Keratinocyte (primary cell): ENCODE measurements at regions not wholly inside any gene's neighbourhood (a gene's known extent, or its start where the extent isn't known, plus 50 kb on each side); places are given as distances from the start of the nearest gene placed in this dataset.

Experiments
- DNase-seq: peaks from one replicate; pipeline ENCODE4 v3.0.0-alpha.2; 2011; ENCODE audit warnings: low read depth, missing footprints, low spot score
- FAIRE-seq: peaks from 2 replicates; lab custom pipeline; 2011; peaks lifted over from hg19 to GRCh38; lab: Jason Lieb, UNC
- H2AFZ ChIP-seq: 2 replicates; pipeline ENCODE4 v1.6.0; 2012; ENCODE audit warnings: low read length, control low read depth, inconsistent platforms; ENCODE audit not compliant: control insufficient read depth
- H3K27ac ChIP-seq: 2 replicates; pipeline ENCODE4 v1.5.1; 2011; ENCODE audit warnings: low read length; ENCODE audit not compliant: control insufficient read depth, insufficient read depth
- H3K27me3 ChIP-seq: 3 replicates; pipeline ENCODE4 v1.6.0; 2011; ENCODE audit warnings: low read length; ENCODE audit not compliant: control insufficient read depth, insufficient read depth; ENCODE audit errors: extremely low read depth
- H3K36me3 ChIP-seq, 2 experiments: 2 replicates in 1 of 2; 3 replicates in 1 of 2; pipeline ENCODE4 v1.5.1; 2011; ENCODE audit warnings: low read length in 2 of 2, mild to moderate bottlenecking in 1 of 2; ENCODE audit not compliant: control insufficient read depth in 2 of 2, insufficient read depth in 2 of 2; ENCODE audit errors: extremely low read depth in 1 of 2
- H3K4me1 ChIP-seq: 3 replicates; pipeline ENCODE4 v1.5.1; 2011; ENCODE audit warnings: low read length; ENCODE audit not compliant: control insufficient read depth, insufficient read depth; ENCODE audit errors: extremely low read depth
- H3K4me2 ChIP-seq: 3 replicates; pipeline ENCODE4 v1.6.0; 2011; ENCODE audit warnings: low read depth, low read length; ENCODE audit not compliant: control insufficient read depth, insufficient read depth; ENCODE audit errors: extremely low read depth
- H3K4me3 ChIP-seq, 3 experiments: fragments of 200-600 bp in 1 of 3; sonication (generic) in 1 of 3; 2 replicates in 2 of 3; 3 replicates in 1 of 3; pipeline ENCODE4 v1.5.1; 2011 to 2016; ENCODE audit warnings: low read length in 3 of 3, mild to moderate bottlenecking in 3 of 3, control low read depth in 2 of 3, inconsistent platforms in 1 of 3, low read depth in 1 of 3, mixed read lengths in 1 of 3, mixed run types in 1 of 3, moderate library complexity in 1 of 3; ENCODE audit not compliant: control insufficient read depth in 2 of 3, insufficient read depth in 2 of 3; ENCODE audit errors: extremely low read depth in 1 of 3
- H3K79me2 ChIP-seq: 2 replicates; pipeline ENCODE4 v1.6.0; 2012; ENCODE audit warnings: low read length; ENCODE audit not compliant: control insufficient read depth, insufficient read depth
- H3K9ac ChIP-seq: 3 replicates; pipeline ENCODE4 v1.6.0; 2011; ENCODE audit warnings: low read length; ENCODE audit not compliant: control insufficient read depth, insufficient read depth; ENCODE audit errors: extremely low read depth
- H3K9me1 ChIP-seq: 3 replicates; pipeline ENCODE4 v1.6.0; 2011; ENCODE audit warnings: low read length; ENCODE audit not compliant: control insufficient read depth, insufficient read depth; ENCODE audit errors: extremely low read depth
- H3K9me3 ChIP-seq: 2 replicates; pipeline ENCODE4 v1.5.1; 2012; ENCODE audit warnings: low read depth, low read length; ENCODE audit not compliant: control insufficient read depth
- H4K20me1 ChIP-seq: 3 replicates; pipeline ENCODE4 v1.6.0; 2011; ENCODE audit warnings: low read length; ENCODE audit not compliant: control insufficient read depth, insufficient read depth; ENCODE audit errors: extremely low read depth
- EZH2 ChIP-seq: IDR thresholded peaks from one replicate; pipeline ENCODE4 v1.6.1; 2012; ENCODE audit warnings: inconsistent platforms, mild to moderate bottlenecking, low read length, moderate library complexity
- dilution Hi-C: fragments of 300-500 bp; cut with MboI; formaldehyde crosslinking; loops from one replicate; pipeline ENCODE4 v1.7.0; 2020; ENCODE audit warnings: low sequenced_read_pairs; ENCODE audit not compliant: extremely low pct_ligation_motif_present
- TF ChIP-seq, protein P1 (sequence below), 3 experiments: IDR thresholded peaks in 1 of 3; conservative IDR thresholded peaks in 1 of 3; optimal IDR thresholded peaks in 1 of 3; 2 replicates in 2 of 3; 3 replicates in 1 of 3; pipeline versions ENCODE3 to v1.5.1; 2011; ENCODE audit warnings: low read length in 3 of 3, mild to moderate bottlenecking in 3 of 3, moderate library complexity in 2 of 3, control low read depth in 1 of 3, inconsistent platforms in 1 of 3; ENCODE audit not compliant: insufficient read depth in 2 of 3; ENCODE audit errors: extremely low read depth in 1 of 3

DNA sequence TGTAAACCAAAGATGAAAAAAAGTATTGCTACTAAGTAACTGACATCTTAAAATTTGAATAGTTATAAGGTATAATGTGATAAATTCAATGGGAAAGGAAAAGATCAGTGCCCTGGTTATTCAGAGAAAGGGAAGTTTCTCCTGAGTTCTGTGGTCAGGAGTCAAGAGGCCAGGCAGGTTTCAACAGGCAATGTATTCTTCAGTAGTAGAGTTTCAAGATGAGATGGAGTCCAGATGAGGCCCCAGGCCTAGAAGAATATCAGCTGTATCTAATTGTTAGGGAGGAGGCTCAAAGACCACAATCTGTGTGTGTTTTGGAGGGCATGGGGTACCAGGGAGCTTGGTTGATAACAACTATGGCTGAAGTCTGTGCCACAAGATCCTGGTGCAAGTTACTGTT lies 101.4 kb upstream of the DLX6 start:
- dilution Hi-C loops: no loop called here
- Histone ChIP-seq H3K9me1 (no peaks in the 10 kb centered on the region), H3K27ac (no peak overlapping the region), H3K79me2 (no peaks in the 10 kb centered on the region), H3K4me3 (no peak overlapping the region), H3K36me3 (no peaks in the 10 kb centered on the region), H3K4me1 (peaks cover 7% of the 10 kb centered on the region), H2AFZ (no peak overlapping the region), H3K9ac (no peak overlapping the region), H3K4me2 (no peak overlapping the region), H3K27me3 (no peaks in the 10 kb centered on the region), H4K20me1 (no peaks in the 10 kb centered on the region), H3K9me3 (no peaks in the 10 kb centered on the region)
- FAIRE-seq: no peak
- DNase-seq: no peak
- no peak for TF ChIP-seq EZH2
- TF ChIP-seq, protein P1, sequence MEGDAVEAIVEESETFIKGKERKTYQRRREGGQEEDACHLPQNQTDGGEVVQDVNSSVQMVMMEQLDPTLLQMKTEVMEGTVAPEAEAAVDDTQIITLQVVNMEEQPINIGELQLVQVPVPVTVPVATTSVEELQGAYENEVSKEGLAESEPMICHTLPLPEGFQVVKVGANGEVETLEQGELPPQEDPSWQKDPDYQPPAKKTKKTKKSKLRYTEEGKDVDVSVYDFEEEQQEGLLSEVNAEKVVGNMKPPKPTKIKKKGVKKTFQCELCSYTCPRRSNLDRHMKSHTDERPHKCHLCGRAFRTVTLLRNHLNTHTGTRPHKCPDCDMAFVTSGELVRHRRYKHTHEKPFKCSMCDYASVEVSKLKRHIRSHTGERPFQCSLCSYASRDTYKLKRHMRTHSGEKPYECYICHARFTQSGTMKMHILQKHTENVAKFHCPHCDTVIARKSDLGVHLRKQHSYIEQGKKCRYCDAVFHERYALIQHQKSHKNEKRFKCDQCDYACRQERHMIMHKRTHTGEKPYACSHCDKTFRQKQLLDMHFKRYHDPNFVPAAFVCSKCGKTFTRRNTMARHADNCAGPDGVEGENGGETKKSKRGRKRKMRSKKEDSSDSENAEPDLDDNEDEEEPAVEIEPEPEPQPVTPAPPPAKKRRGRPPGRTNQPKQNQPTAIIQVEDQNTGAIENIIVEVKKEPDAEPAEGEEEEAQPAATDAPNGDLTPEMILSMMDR (optimal IDR thresholded peaks at IDR 0.05 in 1 of 3, IDR thresholded peaks at IDR 0.05 in 1 of 3, conservative IDR thresholded peaks at IDR 0.05 in 1 of 3; ENCODE audit: extremely low read depth in 1 of 3, insufficient read depth in 2 of 3, low read length in 3 of 3): no peak

DNA sequence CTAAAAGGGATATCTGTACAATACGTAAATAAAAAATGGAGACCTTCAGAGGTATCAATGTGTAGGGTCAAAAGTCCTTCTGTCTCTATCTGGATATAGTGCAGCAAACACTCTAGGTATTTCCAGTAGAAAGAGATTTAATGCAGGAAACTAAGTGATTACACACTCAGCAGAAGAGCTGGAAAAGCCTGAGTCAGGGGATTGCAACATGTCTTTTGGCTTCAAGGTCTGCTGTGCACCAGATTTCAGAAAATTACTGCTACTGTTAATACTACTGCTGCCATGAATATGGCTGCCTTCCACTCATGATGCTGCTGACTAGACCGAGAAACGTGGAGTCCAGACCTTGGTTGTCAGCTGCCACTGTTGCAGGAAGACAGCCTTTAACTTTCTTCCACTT lies 94.9 kb upstream of the DLX6 start:
- Histone ChIP-seq H3K9me1 (no peaks in the 10 kb centered on the region), H3K79me2 (no peaks in the 10 kb centered on the region), H3K27ac (no peak overlapping the region), H3K4me1 (no peaks in the 10 kb centered on the region), H4K20me1 (no peaks in the 10 kb centered on the region), H3K4me3 (no peak overlapping the region), H2AFZ (no peak overlapping the region), H3K36me3 (no peaks in the 10 kb centered on the region), H3K9me3 (no peaks in the 10 kb centered on the region), H3K9ac (no peak overlapping the region), H3K4me2 (no peak overlapping the region), H3K27me3 (no peaks in the 10 kb centered on the region)
- TF ChIP-seq EZH2: no peak
- TF ChIP-seq, protein P1 (optimal IDR thresholded peaks at IDR 0.05 in 1 of 3, IDR thresholded peaks at IDR 0.05 in 1 of 3, conservative IDR thresholded peaks at IDR 0.05 in 1 of 3; ENCODE audit: extremely low read depth in 1 of 3, insufficient read depth in 2 of 3, low read length in 3 of 3): no peak
- dilution Hi-C loops: no loop called here
- DNase-seq (no peak), FAIRE-seq (no peak)
